PFSK-1 (cell line): ENCODE measurements at regions not wholly inside any gene's neighbourhood (a gene's known extent, or its start where the extent isn't known, plus 50 kb on each side); places are given as distances from the start of the nearest gene placed in this dataset.

Source experiments
- POLR2AphosphoS5 ChIP-seq: IDR thresholded peaks from 2 replicates; pipeline ENCODE4 v1.6.1; 2012; ENCODE audit warnings: low read depth, mild to moderate bottlenecking, control low read depth, low read length, moderate library complexity
- TAF1 ChIP-seq: IDR thresholded peaks from 2 replicates; pipeline ENCODE4 v1.6.1; 2012; ENCODE audit warnings: low read length, control low read depth, borderline replicate concordance; ENCODE audit not compliant: insufficient read depth

DNA sequence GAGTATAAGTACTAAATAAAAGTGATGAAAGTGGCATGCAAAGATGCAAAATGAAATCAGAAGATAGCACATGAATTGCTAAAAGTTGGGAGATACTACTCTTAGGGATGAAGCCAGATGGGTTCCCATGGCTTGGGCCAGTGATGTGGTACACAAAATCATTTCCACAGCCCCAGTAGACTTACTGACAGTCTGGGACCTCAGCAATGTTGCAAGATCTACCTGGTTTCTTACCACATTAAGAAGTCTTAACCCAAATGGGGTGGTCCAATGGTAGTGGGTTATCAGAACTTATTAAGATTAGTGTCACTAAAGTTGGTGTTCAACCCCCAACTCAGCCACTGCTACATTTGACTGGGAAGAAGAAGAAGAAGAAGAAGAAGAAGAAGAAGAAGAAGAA lies 227.7 kb upstream of the IRF2BP2 start:
- TF ChIP-seq POLR2AphosphoS5 = no peak
- TF ChIP-seq TAF1 = no peak
